Activated naive CD8-positive, alpha-beta T cell treated with anti-CD3 and anti-CD28 coated beads, Interleukin-2, amount 10 ng/mL, durations not matched to agents 7 days and 5 days (primary cell): ENCODE measurements at regions not wholly inside any gene's neighbourhood (a gene's known extent, or its start where the extent isn't known, plus 50 kb on each side); places are given as distances from the start of the nearest gene placed in this dataset.
"Not testable (repeated sequence)": the region's sequence is repeated elsewhere in the genome, so short reads cannot be mapped to it uniquely, and the experiment has no call there.

Source experiments
- ATAC-seq: fragments of 150-1000 bp; cut with Tn5 transposase; one replicate; pipeline ENCODE4 v1.10.0; 2021; ENCODE audit warnings: low read depth, moderate library complexity
- POLR2A ChIA-PET: fragments of 350-600 bp; sonication (Branson Sonifier 250); formaldehyde crosslinking; loops from one replicate; lab custom pipeline; 2021; ENCODE audit warnings: antibody characterized with exemption; lab: Charles Lee
- DNase-seq: peaks from one replicate; pipeline ENCODE4 v3.0.0; 2021
- H3K27ac Mint-ChIP-seq: one replicate; pipeline ENCODE4 v1.8.0; 2022; ENCODE audit warnings: mild to moderate bottlenecking, mixed read lengths
- H3K27me3 Mint-ChIP-seq: one replicate; pipeline ENCODE4 v1.8.0; 2022; ENCODE audit warnings: mild to moderate bottlenecking, moderate library complexity, mixed read lengths
- H3K36me3 Mint-ChIP-seq: one replicate; pipeline ENCODE4 v1.8.0; 2021; ENCODE audit warnings: mild to moderate bottlenecking, mixed read lengths
- H3K4me1 Mint-ChIP-seq: one replicate; pipeline ENCODE4 v1.8.0; 2021; ENCODE audit warnings: mixed read lengths
- H3K4me3 Mint-ChIP-seq: one replicate; pipeline ENCODE4 v1.8.0; 2022; ENCODE audit warnings: mild to moderate bottlenecking, moderate library complexity, mixed read lengths
- H3K9me3 Mint-ChIP-seq: one replicate; pipeline ENCODE4 v1.8.0; 2021; ENCODE audit warnings: mixed read lengths

DNA sequence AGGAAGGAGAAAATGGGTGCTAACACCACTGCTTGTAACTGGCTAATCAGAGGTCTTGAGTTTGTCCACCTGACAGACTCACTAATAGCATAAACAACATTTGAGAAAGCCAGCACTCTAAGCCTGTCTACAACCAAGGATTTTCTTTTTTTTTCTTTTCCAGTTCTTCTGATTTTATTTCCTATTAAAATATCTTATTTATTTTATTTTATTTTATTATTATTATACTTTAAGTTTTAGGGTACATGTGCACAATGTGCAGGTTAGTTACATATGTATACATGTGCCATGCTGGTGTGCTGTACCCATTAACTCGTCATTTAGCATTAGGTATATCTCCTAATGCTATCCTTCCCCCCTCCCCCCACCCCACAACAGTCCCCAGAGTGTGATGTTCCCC is 888.6 kb upstream of the ARRDC3 start:
- not testable (repeated sequence) for ATAC-seq, H3K4me1 Mint-ChIP-seq

DNA sequence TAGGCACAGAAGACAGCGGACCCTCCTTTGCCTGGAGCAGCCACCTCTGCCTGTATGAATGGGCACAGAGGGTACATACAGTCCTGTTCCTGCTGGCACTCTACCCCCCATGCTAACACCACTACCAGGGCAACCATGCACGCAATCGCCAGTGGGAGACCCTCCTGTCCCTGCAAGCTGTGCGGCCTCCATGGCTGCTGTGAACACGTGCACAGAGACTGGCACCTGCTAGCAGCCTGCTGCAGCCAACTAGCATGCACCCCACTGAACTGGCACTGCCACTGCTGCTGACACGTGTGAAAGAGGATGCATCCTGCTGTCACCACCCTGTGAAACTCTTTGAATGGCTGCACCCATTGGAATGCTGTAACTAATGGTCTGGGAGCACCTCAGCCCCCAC is 885.2 kb upstream of the ARRDC3 start:
- no peak for ATAC-seq
- Mint-ChIP-seq H3K36me3 (no peaks in the 10 kb centered on the region), H3K4me3 (no peak overlapping the region), H3K27me3 (no peaks in the 10 kb centered on the region), H3K9me3 (peaks cover 1% of the 10 kb centered on the region), H3K27ac (no peak overlapping the region), H3K4me1 (no peaks in the 10 kb centered on the region)
- POLR2A ChIA-PET = no interaction called here
- DNase-seq = no peak

More for the DNA sequence above, 888.6 kb upstream of the ARRDC3 start:
- H3K27ac Mint-ChIP-seq, H3K36me3 Mint-ChIP-seq, POLR2A ChIA-PET, H3K27me3 Mint-ChIP-seq, H3K4me3 Mint-ChIP-seq, DNase-seq, H3K9me3 Mint-ChIP-seq: not testable (repeated sequence)

DNA sequence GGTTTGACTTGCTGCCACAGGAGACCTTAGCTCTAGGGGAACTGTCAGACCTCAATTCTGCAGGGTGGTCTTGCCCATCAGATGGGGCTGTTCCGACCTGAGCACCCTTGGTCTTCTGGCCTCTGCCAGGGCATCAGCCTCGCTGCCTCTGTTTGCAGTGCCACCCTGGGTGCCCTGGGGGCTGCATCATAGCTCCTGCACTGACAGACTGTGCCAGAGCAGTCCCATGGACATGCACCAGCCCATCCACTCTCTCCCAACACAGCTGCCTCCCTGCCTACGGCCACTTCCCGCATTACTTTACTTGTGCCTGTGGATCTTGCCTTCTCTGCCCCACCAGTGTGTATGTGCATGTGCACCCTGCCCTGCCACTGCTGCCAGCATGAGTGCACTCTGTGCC is 884.7 kb upstream of the ARRDC3 start:
- ATAC-seq (no peak), DNase-seq (no peak)
- Mint-ChIP-seq H3K27me3 (no peaks in the 10 kb centered on the region), H3K27ac (no peak overlapping the region), H3K4me1 (no peaks in the 10 kb centered on the region), H3K4me3 (no peak overlapping the region), H3K9me3 (peaks cover 1% of the 10 kb centered on the region), H3K36me3 (no peaks in the 10 kb centered on the region)
- POLR2A ChIA-PET = no interaction called here

DNA sequence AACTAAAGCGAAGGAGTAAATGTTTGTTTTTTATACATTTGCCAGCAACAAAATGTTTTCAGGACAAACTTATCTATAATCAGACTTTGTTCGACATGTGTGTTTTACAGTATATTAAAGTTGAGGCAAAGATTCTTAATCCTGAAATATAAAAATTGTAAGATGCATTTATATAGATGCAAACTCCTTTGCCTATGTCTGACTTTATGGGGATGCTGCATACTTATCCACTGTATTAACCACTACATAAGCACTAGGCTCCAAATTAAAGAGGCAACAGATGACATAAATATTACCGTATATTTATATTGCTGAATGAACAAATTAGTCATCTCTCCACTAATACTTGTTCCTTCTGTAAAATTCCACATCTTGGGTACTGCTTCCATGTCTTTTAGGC is 882.7 kb upstream of the ARRDC3 start:
- H3K9me3 Mint-ChIP-seq = no peaks in the 10 kb centered on the region
- no peak for ATAC-seq
- H3K27ac Mint-ChIP-seq = no peak overlapping the region
- POLR2A ChIA-PET = no interaction called here
- no peaks in the 10 kb centered on the region for H3K27me3 Mint-ChIP-seq
- H3K36me3 Mint-ChIP-seq = no peaks in the 10 kb centered on the region
- DNase-seq = no peak
- H3K4me3 Mint-ChIP-seq = no peak overlapping the region
- no peaks in the 10 kb centered on the region for H3K4me1 Mint-ChIP-seq

DNA sequence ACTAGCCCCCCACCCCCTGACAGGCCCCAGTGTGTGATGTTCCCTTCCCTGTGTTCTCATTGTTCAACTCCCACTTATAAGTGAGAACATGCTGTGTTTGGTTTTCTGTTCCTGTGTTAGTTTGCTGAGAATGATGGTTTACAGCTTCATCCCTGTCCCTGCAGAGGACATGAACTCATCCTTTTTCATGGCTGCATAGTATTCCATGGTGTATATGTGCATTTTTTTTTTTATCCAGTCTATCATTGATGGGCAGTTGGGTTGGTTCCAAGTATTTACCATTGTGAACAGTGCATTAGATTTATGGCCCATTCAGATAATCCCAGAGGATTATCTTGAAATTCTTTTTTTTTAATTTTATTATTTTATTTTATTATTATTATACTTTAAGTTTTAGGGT is 872.5 kb upstream of the ARRDC3 start:
- H3K9me3 Mint-ChIP-seq, H3K4me3 Mint-ChIP-seq, ATAC-seq, H3K36me3 Mint-ChIP-seq, H3K4me1 Mint-ChIP-seq, POLR2A ChIA-PET, H3K27ac Mint-ChIP-seq, DNase-seq, H3K27me3 Mint-ChIP-seq: not testable (repeated sequence)

DNA sequence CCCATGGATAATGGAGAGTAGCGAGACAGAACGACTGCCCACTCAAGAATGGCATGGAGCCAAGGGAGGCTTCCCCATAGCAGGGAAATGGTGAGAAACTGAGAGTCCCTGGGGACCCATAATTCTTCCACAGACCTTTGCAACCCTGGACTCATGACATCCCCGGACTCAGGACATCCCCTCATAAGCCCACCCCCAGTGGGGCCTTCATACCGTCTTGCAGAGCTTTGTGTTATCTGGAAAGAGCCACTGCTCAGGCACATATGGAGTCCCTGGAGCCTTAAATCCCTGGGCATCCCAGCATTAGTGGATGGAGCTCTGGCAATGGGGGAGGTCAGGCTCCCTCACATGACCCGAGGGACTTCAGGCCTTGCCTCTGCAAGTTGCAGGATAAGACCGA is 865.4 kb upstream of the ARRDC3 start:
- no peak for ATAC-seq
- POLR2A ChIA-PET = no interaction called here
- H3K27me3 Mint-ChIP-seq = no peaks in the 10 kb centered on the region
- no peaks in the 10 kb centered on the region for H3K36me3 Mint-ChIP-seq
- no peak for DNase-seq
- no peak overlapping the region for H3K27ac Mint-ChIP-seq
- no peak overlapping the region for H3K4me3 Mint-ChIP-seq
- peaks cover 5% of the 10 kb centered on the region for H3K9me3 Mint-ChIP-seq
- no peaks in the 10 kb centered on the region for H3K4me1 Mint-ChIP-seq

DNA sequence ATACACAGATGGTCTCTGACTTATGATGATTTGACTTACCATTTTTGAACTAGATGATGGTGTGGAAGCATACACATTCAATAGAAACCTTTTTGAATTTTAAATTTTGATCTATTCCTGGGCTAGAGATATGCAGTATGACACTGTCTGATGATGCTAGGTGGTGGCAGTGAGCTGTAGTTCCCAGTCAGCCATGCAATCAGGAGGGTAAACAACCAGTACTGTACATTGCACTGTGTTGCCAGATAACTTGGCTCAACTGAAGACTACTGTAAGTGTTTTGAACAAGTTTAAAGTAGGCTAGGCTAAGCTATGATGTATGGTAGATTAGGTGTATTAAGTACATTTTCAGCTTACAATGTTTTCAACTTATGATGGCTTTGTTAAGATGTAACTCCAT is 859.1 kb upstream of the ARRDC3 start:
- ATAC-seq = no peak
- Mint-ChIP-seq H3K9me3 (peaks cover 1% of the 10 kb centered on the region), H3K4me3 (no peak overlapping the region), H3K27ac (no peak overlapping the region), H3K36me3 (no peaks in the 10 kb centered on the region), H3K4me1 (no peaks in the 10 kb centered on the region), H3K27me3 (no peaks in the 10 kb centered on the region)
- POLR2A ChIA-PET = no interaction called here
- no peak for DNase-seq

DNA sequence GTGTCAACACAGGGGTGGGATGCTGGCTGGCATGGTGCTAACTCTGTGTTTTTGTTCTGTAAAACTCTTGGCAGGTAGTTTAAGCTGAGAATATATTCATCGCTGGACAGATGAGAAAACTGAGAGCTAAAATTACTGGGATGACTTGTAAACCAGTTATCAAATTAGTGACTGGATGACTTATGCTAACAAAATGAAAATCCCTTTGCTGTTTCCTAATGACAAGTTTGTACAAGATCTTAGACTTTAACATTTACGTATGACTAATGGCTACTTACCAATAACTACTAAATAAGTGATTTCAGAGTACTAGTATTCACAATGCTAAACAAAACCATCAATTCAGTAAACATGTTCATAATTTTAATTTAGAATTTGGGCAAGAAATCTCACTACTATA is 854.8 kb upstream of the ARRDC3 start:
- Mint-ChIP-seq H3K9me3 (peaks cover 3% of the 10 kb centered on the region), H3K4me3 (no peak overlapping the region), H3K27me3 (no peaks in the 10 kb centered on the region), H3K4me1 (no peaks in the 10 kb centered on the region), H3K36me3 (no peaks in the 10 kb centered on the region), H3K27ac (no peak overlapping the region)
- POLR2A ChIA-PET = no interaction called here
- DNase-seq = no peak
- ATAC-seq = no peak

DNA sequence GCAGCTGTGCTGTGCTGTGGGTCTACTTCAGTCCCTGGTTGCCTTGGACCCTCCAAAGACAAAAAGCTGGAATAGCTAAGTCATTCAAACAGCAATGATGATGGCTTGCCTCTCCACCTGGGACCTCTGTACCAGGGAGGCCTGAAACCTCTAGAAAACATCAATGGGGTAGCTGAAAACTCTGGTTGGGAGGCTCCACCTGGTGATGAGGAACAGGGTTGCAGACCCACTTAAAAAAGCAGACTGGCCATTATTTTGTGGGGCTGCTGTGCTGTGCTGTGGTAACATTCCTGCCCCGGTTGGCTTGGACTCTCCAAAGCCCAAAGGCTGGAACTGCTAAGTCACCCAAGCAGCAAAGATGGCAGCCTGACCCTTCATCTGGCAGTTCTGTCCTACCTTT is 839.3 kb upstream of the ARRDC3 start:
- no peak for DNase-seq
- no peak overlapping the region for H3K27ac Mint-ChIP-seq
- H3K36me3 Mint-ChIP-seq = no peaks in the 10 kb centered on the region
- no peaks in the 10 kb centered on the region for H3K4me1 Mint-ChIP-seq
- no peak for ATAC-seq
- no peak overlapping the region for H3K4me3 Mint-ChIP-seq
- H3K9me3 Mint-ChIP-seq = peaks cover 15% of the 10 kb centered on the region
- POLR2A ChIA-PET = no interaction called here
- no peaks in the 10 kb centered on the region for H3K27me3 Mint-ChIP-seq

DNA sequence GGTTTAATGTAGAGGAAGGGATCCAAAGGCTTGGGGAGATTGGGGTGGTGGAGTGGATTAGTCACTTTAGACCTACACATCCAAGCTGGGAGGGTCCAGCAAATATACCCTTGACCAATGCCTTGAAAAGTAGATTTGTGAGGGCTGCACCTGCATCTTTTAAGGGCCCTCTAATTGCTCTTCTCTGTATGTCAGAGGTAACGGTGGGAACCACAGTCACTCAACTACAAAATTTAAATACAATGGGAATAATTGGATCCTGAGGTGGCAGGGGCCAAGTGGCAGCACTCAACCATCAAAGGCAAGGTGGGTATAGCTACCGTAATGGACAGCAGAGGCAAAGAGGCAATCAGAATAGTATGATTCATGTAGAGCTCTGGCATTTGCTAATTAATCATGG is 833.7 kb upstream of the ARRDC3 start:
- ATAC-seq, H3K4me3 Mint-ChIP-seq, POLR2A ChIA-PET, H3K36me3 Mint-ChIP-seq, H3K27me3 Mint-ChIP-seq, H3K27ac Mint-ChIP-seq, DNase-seq, H3K9me3 Mint-ChIP-seq, H3K4me1 Mint-ChIP-seq: not testable (repeated sequence)

DNA sequence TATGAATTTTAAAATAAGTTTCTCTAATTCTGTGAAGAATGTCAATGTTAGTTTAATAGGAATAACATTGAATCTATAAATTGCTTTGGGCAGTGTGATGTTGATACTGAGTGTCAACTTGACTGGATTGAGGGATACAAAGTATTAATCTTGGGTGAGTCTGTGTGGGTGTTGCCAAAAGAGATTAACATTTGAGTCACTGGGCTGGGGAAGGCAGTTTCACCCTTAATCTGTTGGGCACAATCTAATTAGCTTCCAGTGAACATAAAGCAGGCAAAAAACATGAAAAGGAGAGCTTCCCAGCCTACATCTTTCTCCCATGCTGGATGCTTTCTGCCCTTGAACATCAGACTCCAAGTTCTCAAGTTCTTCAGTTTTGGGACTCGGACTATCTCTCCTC is 832.0 kb upstream of the ARRDC3 start:
- no peak overlapping the region for H3K4me3 Mint-ChIP-seq
- H3K27ac Mint-ChIP-seq = no peak overlapping the region
- H3K36me3 Mint-ChIP-seq = no peaks in the 10 kb centered on the region
- POLR2A ChIA-PET = no interaction called here
- H3K9me3 Mint-ChIP-seq = peaks cover 6% of the 10 kb centered on the region
- no peaks in the 10 kb centered on the region for H3K4me1 Mint-ChIP-seq
- H3K27me3 Mint-ChIP-seq = no peaks in the 10 kb centered on the region
- DNase-seq = no peak
- no peak for ATAC-seq

DNA sequence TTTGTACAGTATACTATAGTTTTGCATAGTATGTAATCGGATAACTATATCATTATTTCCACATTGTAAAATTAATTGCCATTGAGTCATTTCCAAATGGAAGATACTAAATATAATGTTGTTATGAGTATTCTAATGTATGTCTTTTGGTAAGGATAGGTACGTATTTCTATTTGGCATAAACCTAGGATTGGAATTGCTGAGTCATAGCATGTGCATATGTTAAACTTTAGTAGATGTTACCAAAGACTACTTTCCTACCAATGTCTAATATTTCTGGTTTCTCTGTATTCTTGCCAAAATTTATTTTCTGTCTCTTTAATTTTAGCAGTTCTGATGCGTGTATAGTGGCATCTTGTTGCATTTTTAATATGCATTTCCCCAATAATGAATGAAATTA is 825.1 kb upstream of the ARRDC3 start:
- no peaks in the 10 kb centered on the region for H3K27me3 Mint-ChIP-seq

DNA sequence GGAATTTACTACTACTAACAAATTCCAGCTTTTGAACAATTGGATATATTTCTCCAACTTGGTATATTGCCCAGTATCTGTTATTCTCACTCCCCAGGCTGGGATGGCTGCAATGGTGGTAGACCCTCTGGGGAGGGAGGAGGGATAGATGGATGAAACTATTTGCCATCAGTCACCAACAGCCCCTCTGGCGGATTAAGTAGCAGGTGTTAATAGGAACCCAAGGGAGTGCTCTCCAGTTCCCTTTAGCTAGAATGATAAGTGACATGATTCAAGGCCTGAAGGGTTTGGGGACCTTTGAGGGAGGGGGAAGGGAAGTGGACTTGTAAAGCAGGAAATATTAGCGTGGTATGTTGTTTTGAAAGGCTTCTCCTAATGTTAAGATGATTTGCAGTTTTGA is 824.0 kb upstream of the ARRDC3 start:
- no peaks in the 10 kb centered on the region for H3K36me3 Mint-ChIP-seq
- ATAC-seq (no peak), DNase-seq (no peak)
- no peak overlapping the region for H3K27ac Mint-ChIP-seq
- H3K4me1 Mint-ChIP-seq = no peaks in the 10 kb centered on the region
- no peak overlapping the region for H3K4me3 Mint-ChIP-seq
- POLR2A ChIA-PET = no interaction called here
- H3K9me3 Mint-ChIP-seq = peaks cover 2% of the 10 kb centered on the region
- no peaks in the 10 kb centered on the region for H3K27me3 Mint-ChIP-seq

More for the DNA sequence above, 825.1 kb upstream of the ARRDC3 start:
- H3K27ac Mint-ChIP-seq = no peak overlapping the region
- DNase-seq = no peak
- peaks cover 5% of the 10 kb centered on the region for H3K9me3 Mint-ChIP-seq
- POLR2A ChIA-PET = no interaction called here
- H3K4me1 Mint-ChIP-seq = no peaks in the 10 kb centered on the region
- H3K4me3 Mint-ChIP-seq = no peak overlapping the region
- H3K36me3 Mint-ChIP-seq = no peaks in the 10 kb centered on the region
- ATAC-seq = no peak

DNA sequence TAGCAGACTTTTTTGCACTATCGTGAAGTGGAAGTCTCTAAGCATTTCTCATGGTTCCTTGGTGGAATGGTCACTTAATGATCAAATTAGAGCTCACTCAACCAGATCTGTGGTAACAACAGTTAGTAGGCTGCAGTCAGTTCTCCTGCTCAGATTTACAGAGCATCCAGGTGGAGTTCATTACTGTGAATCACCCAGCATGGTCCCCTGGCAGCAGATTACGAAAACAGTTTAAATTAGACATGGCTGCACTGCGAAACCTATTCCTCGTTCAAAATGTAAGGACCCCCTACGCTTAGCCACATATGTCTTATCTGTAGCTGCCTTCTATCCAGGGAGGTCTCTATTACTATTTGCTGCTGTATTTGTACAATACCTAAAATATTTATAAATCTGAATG is 823.6 kb upstream of the ARRDC3 start:
- ATAC-seq (no peak), DNase-seq (no peak)
- Mint-ChIP-seq H3K4me3 (no peak overlapping the region), H3K36me3 (no peaks in the 10 kb centered on the region), H3K4me1 (no peaks in the 10 kb centered on the region), H3K9me3 (peaks cover 2% of the 10 kb centered on the region), H3K27me3 (no peaks in the 10 kb centered on the region), H3K27ac (no peak overlapping the region)
- POLR2A ChIA-PET = no interaction called here

DNA sequence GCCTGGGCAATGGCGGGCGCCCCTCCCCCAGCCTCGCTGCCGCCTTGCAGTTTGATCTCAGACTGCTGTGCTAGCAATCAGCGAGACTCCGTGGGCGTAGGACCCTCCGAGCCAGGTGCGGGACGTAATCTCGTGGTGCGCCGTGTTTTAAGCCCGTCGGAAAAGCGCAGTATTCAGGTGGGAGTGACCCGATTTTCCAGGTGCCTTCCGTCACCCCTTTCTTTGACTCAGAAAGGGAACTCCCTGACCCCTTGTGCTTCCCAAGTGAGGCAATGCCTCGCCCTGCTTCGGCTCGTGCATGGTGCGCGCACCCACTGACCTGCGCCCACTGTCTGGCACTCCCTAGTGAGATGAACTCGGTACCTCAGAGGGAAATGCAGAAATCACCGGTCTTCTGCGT is 815.9 kb upstream of the ARRDC3 start:
- H3K27me3 Mint-ChIP-seq, POLR2A ChIA-PET, H3K36me3 Mint-ChIP-seq, H3K9me3 Mint-ChIP-seq, DNase-seq, ATAC-seq, H3K4me3 Mint-ChIP-seq, H3K27ac Mint-ChIP-seq, H3K4me1 Mint-ChIP-seq: not testable (repeated sequence)
